Activated T-helper 1 cell treated with anti-CD3 and anti-CD28 coated beads, Interleukin-12 subunit alpha, Interleukin-12 subunit beta, Interleukin-2, Interleukin-4 antibody, amounts not matched to agents 30 ng/mL and 10 ng/mL and 1 ng/mL, durations not matched to agents 14 hours and 24 hours and 36 hours (primary cell): ENCODE measurements at regions not wholly inside any gene's neighbourhood (a gene's known extent, or its start where the extent isn't known, plus 50 kb on each side); places are given as distances from the start of the nearest gene placed in this dataset.

Experiments
- DNase-seq: peaks from one replicate; pipeline ENCODE4 v3.0.0; 2021; ENCODE audit warnings: low spot score
- H3K27ac Mint-ChIP-seq: one replicate; pipeline ENCODE4 v1.8.0; 2021; ENCODE audit warnings: mild to moderate bottlenecking, mixed read lengths
- H3K27me3 Mint-ChIP-seq: one replicate; pipeline ENCODE4 v1.8.0; 2022; ENCODE audit warnings: mild to moderate bottlenecking, moderate library complexity, mixed read lengths; ENCODE audit not compliant: insufficient read depth
- H3K36me3 Mint-ChIP-seq: one replicate; pipeline ENCODE4 v1.8.0; 2021; ENCODE audit warnings: low read depth, mixed read lengths
- H3K4me1 Mint-ChIP-seq: one replicate; pipeline ENCODE4 v1.8.0; 2021; ENCODE audit warnings: low read depth, mixed read lengths
- H3K4me3 Mint-ChIP-seq: one replicate; pipeline ENCODE4 v1.8.0; 2021; ENCODE audit warnings: mild to moderate bottlenecking, moderate library complexity, mixed read lengths
- H3K9me3 Mint-ChIP-seq: one replicate; pipeline ENCODE4 v1.8.0; 2021; ENCODE audit warnings: mixed read lengths
- intact Hi-C: fragments of 100-400 bp; cut with micrococcal nuclease; formaldehyde crosslinking; loops from one replicate; pipeline ENCODE4 v1.15.1; 2024

GRCh38 chr2:221318376-221319130, 253.6 kb downstream of the EPHA4 start:
- Mint-ChIP-seq H3K27me3 (peaks cover 5% of the 10 kb centered on the region), H3K4me1 (no peaks in the 10 kb centered on the region), H3K36me3 (no peaks in the 10 kb centered on the region), H3K9me3 (no peaks in the 10 kb centered on the region), H3K27ac (no peak overlapping the region), H3K4me3 (no peak overlapping the region)
- intact Hi-C loops = no loop called here
- DNase-seq = no peak

DNA sequence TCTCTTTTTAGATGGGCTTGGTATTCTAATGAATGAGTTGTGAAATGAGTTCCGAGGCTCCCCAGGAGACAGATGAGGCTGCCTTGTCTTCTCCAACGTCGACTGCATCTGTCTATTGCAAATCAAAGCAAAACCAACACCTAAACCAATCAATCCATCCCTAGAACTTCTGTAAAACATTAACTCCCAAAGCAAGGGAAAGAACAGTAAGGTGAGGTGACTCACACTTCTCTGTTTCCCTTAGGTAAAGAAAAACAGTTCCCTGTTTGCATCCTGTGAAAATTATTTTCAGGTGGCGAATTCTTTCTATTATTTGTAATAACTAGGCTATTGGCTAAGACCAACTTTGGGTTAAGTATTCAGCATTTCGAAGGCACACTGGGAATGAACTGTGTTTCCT, 249.4 kb downstream of the EPHA4 start:
- H3K36me3 Mint-ChIP-seq = no peaks in the 10 kb centered on the region
- intact Hi-C loops = no loop called here
- no peak overlapping the region for H3K27ac Mint-ChIP-seq
- H3K9me3 Mint-ChIP-seq = no peaks in the 10 kb centered on the region
- H3K4me1 Mint-ChIP-seq = no peaks in the 10 kb centered on the region
- no peak overlapping the region for H3K4me3 Mint-ChIP-seq
- DNase-seq = no peak
- H3K27me3 Mint-ChIP-seq = peaks cover 3% of the 10 kb centered on the region

DNA sequence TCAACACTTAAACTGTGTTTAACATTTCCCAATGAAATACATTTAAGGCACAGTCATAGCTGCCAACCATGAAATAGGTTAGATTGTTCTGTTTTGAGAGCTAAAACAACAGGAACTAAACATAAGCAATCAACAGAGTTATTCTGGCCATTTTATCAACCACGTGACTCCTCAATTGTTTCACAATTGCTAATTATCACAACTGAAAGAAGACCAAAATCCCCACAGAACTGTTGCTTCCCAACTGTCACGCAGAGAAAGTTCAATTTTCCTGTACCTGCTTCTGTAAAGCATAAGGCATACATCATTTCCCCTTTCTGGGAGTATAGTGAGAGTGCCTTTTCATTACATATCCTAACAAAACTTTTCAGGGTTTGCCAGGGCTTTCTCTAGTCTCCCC, 248.6 kb downstream of the EPHA4 start:
- no peak overlapping the region for H3K27ac Mint-ChIP-seq
- H3K4me3 Mint-ChIP-seq = no peak overlapping the region
- H3K27me3 Mint-ChIP-seq = peaks cover 2% of the 10 kb centered on the region
- no peaks in the 10 kb centered on the region for H3K9me3 Mint-ChIP-seq
- no peak for DNase-seq
- intact Hi-C loops = no loop called here
- no peaks in the 10 kb centered on the region for H3K36me3 Mint-ChIP-seq
- H3K4me1 Mint-ChIP-seq = no peaks in the 10 kb centered on the region

DNA sequence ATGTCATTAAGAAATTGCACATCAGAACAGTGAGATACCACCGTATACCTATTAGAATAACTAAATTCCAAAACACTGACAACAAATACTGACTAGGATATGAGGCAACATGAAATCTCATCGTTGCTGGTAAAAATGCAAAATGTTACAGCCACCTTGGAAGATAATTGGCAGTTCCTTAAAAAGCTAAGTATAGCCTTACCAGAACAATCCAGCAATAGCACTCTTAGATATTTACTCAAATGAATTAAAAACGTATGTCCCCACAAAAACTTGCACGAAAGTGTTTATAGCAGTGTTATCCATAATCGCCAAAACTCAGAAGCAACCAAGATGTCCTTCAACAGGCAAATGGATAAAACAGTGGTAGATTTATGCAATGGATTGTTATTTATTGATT, 241.7 kb downstream of the EPHA4 start:
- intact Hi-C loops = no loop called here
- peaks cover 8% of the 10 kb centered on the region for H3K9me3 Mint-ChIP-seq
- H3K4me1 Mint-ChIP-seq = no peaks in the 10 kb centered on the region
- no peaks in the 10 kb centered on the region for H3K27me3 Mint-ChIP-seq
- no peaks in the 10 kb centered on the region for H3K36me3 Mint-ChIP-seq
- DNase-seq = no peak
- no peak overlapping the region for H3K27ac Mint-ChIP-seq
- H3K4me3 Mint-ChIP-seq = no peak overlapping the region

DNA sequence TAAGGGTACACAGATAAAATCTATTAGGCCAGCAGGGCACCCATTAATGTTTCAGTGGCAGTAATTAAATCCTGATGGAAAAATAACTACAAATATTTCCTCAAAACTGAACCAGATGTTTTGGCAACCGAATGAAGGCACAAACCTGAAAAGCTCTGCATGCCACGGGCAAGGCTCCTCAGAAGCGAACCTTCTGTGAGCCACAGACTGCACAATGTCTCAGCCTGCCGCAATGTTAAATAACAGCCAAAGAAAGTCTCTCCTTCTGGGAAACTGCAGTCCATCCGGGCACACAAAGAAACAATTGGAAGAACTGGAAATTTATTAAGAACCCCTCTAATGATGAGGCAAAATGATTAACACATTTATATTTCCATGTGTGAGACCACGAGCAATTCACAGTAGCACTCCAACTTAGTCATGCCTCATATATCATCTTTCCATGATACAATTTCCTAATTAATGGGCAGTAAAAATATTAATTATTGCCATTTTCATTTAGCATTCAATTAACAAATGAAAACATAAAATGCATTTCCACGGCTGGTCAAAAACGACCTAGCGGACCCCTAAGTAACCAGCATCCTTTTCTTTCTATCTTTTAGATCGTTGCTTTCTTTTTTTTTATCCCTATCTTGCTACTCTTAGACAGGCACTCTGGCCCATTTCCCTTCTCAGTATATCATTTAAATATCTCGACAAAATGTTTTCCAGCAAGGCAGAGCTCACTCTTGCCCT, 237.5 kb downstream of the EPHA4 start:
- Mint-ChIP-seq H3K27ac (no peak overlapping the region), H3K9me3 (peaks cover 8% of the 10 kb centered on the region), H3K4me1 (no peaks in the 10 kb centered on the region), H3K27me3 (peaks cover 5% of the 10 kb centered on the region), H3K4me3 (no peak overlapping the region), H3K36me3 (no peaks in the 10 kb centered on the region)
- DNase-seq = no peak
- intact Hi-C loops = no loop called here

GRCh38 chr2:221335219-221335752, 236.8 kb downstream of the EPHA4 start:
- H3K36me3 Mint-ChIP-seq = no peaks in the 10 kb centered on the region
- H3K4me1 Mint-ChIP-seq = no peaks in the 10 kb centered on the region
- H3K27me3 Mint-ChIP-seq = peaks cover 5% of the 10 kb centered on the region
- no peak overlapping the region for H3K4me3 Mint-ChIP-seq
- DNase-seq = no peak
- H3K27ac Mint-ChIP-seq = no peak overlapping the region
- peaks cover 8% of the 10 kb centered on the region for H3K9me3 Mint-ChIP-seq
- intact Hi-C loops = no loop called here

DNA sequence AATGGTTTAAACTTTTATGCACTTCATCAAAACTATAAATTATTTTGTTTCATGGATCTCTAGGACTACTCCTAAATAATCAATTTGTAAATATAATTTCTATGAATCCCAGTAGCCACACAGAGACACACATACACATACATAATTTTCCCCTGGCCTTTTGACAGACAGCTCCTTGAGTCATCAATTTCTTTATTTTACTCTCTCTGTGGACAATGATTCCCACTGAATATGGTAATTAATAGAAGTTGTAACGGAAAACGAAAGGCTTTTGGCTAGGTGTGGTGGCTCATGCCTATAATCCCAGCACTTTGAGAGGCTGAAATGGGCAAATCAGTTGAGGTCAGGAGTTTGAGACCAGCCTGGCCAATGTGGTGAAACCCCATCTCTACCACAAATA, 235.1 kb downstream of the EPHA4 start:
- Mint-ChIP-seq H3K27me3 (peaks cover 5% of the 10 kb centered on the region), H3K36me3 (no peaks in the 10 kb centered on the region), H3K27ac (no peak overlapping the region), H3K4me1 (no peaks in the 10 kb centered on the region), H3K9me3 (peaks cover 5% of the 10 kb centered on the region), H3K4me3 (no peak overlapping the region)
- no peak for DNase-seq
- intact Hi-C loops = no loop called here

DNA sequence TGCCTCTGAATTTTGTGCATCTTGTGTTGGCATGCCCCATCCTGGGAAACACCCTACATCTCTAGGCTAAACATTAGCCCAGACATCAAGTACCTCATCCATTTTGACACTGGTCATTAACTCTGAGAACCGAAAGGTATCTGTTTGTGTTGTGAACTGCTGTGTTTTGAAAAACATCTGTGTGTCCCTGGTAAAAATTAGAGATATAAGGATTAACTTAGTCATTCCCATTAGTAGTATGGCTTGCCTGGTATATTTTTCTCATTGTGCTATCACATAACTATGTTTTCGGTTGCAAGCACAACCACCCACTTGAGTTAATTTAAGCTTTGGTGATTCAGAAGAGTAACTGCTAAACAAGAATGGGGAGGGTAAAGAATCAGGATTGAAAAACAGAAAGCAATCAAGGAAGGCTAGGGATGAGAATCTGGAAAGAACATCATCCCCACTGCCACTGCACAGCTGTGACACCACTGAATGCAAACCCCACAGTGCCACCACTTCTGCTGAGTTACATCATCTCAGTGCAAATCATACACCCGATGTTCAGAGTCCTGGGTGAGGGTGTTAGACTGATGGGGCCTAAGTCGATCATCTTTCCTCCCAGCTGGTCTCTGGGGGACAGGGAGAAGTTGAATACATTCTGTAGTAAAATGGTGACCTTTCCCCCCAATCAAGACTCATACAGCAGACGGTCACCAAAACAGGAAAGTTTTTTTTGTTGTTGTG, 234.0 kb downstream of the EPHA4 start:
- Mint-ChIP-seq H3K27ac (no peak overlapping the region), H3K9me3 (no peaks in the 10 kb centered on the region), H3K27me3 (peaks cover 5% of the 10 kb centered on the region), H3K36me3 (no peaks in the 10 kb centered on the region), H3K4me1 (no peaks in the 10 kb centered on the region), H3K4me3 (no peak overlapping the region)
- intact Hi-C loops = no loop called here
- DNase-seq = no peak

DNA sequence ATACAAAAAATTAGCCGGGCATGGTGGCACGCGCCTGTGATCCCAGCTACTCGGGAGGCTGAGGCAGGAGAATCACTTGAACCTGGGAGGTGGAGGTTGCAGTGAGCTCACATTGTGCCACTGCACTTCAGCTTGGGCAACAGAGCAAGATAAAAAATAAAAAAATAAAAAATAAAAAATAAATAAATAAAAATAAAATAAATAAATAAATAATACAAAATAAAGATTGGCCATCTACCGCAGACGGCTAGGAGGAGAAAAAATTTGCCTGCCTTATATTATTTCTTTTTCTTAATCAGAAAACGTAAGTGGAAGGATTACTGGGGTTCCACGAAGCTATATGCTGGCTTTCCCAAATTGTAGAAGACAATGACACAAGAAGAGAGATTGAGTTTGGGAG, 229.7 kb downstream of the EPHA4 start:
- no peak for DNase-seq
- Mint-ChIP-seq H3K4me3 (no peak overlapping the region), H3K27ac (no peak overlapping the region), H3K27me3 (peaks cover 2% of the 10 kb centered on the region), H3K4me1 (no peaks in the 10 kb centered on the region), H3K9me3 (no peaks in the 10 kb centered on the region), H3K36me3 (no peaks in the 10 kb centered on the region)
- intact Hi-C loops = no loop called here

- intact Hi-C loops = no loop called here
- no peak overlapping the region for H3K27ac Mint-ChIP-seq
Observed at GRCh38 chr2:221343524-221343923, 228.6 kb downstream of the EPHA4 start.

GRCh38 chr2:221345516-221345915, 226.6 kb downstream of the EPHA4 start:
- Mint-ChIP-seq H3K4me1 (no peaks in the 10 kb centered on the region), H3K27me3 (peaks cover 4% of the 10 kb centered on the region), H3K4me3 (no peak overlapping the region), H3K36me3 (no peaks in the 10 kb centered on the region), H3K27ac (no peak overlapping the region), H3K9me3 (no peaks in the 10 kb centered on the region)
- DNase-seq = no peak
- intact Hi-C loops = no loop called here

More at GRCh38 chr2:221343524-221343923, 228.6 kb downstream of the EPHA4 start:
- H3K9me3 Mint-ChIP-seq = no peaks in the 10 kb centered on the region
- H3K4me3 Mint-ChIP-seq = no peak overlapping the region
- H3K4me1 Mint-ChIP-seq = no peaks in the 10 kb centered on the region
- no peak for DNase-seq
- no peaks in the 10 kb centered on the region for H3K36me3 Mint-ChIP-seq
- peaks cover 2% of the 10 kb centered on the region for H3K27me3 Mint-ChIP-seq

DNA sequence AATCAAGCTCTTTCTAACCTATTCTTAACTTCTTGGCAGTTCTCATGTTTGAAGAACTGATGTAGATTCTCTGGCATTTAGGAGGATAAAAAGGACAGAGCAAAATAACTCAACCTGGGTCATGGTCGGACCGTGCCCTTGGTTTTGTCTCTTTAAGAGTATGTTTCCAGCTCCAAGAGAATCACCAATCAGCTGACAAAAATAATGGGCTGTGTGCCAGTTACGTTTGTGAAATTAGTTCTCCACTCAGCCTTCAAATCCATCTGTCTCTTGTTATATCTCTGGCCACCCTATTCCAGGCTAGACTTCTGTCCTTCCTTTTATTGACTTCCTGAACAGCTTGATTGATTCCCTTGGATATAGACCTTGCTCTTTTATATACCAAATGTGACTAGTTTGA, 225.7 kb downstream of the EPHA4 start:
- H3K4me1 Mint-ChIP-seq = no peaks in the 10 kb centered on the region
- intact Hi-C loops = no loop called here

DNA sequence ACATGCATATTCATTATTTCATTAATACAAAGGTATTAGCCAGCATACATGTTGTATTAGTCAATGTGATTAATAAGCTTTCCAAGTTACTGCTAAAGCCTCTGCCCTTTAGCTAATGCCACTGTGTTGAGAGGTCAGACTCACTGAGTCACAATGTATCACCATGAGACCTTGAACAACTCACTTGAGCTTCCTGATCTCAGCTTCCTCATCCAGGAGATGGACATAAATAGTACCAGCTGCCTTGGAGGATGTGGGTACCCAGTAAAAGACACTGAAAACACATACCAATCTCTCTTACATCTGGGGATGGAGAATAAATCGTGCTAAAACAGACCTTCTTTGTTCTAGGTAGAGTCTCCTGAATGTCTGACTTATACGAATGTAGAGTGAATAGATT, 224.6 kb downstream of the EPHA4 start:
- H3K4me3 Mint-ChIP-seq = no peak overlapping the region
- no peak for DNase-seq
- H3K27me3 Mint-ChIP-seq = peaks cover 4% of the 10 kb centered on the region
- no peaks in the 10 kb centered on the region for H3K36me3 Mint-ChIP-seq
- no peak overlapping the region for H3K27ac Mint-ChIP-seq
- intact Hi-C loops = no loop called here
- no peaks in the 10 kb centered on the region for H3K4me1 Mint-ChIP-seq
- H3K9me3 Mint-ChIP-seq = no peaks in the 10 kb centered on the region

More for the DNA sequence above, 225.7 kb downstream of the EPHA4 start:
- no peak overlapping the region for H3K4me3 Mint-ChIP-seq
- H3K27me3 Mint-ChIP-seq = peaks cover 4% of the 10 kb centered on the region
- no peaks in the 10 kb centered on the region for H3K9me3 Mint-ChIP-seq
- H3K36me3 Mint-ChIP-seq = no peaks in the 10 kb centered on the region
- no peak for DNase-seq
- no peak overlapping the region for H3K27ac Mint-ChIP-seq
